ENCODE measurements at regions not wholly inside any gene's neighbourhood (a gene's known extent, or its start where the extent isn't known, plus 50 kb on each side); places are given as distances from the start of the nearest gene placed in this dataset.

GRCh38 chr22:47739291-47740015, 977.0 kb downstream of the TBC1D22A start (continued):
- TF ChIP-seq ZNF331 (CRISPR knock-in tag; IDR thresholded peaks at IDR 0.05; ENCODE audit: low read depth): no peak
- no peak for TF ChIP-seq EZH2phosphoT487 (IDR thresholded peaks at IDR 0.05; ENCODE audit: unreplicated experiment)
- no peak for TF ChIP-seq REST (IDR thresholded peaks at IDR 0.05; ENCODE audit: unreplicated experiment)

- Histone ChIP-seq H3F3A (replicated peaks; ENCODE audit: low read depth) (no peaks in the 10 kb centered on the region), H3K4me2 (no peak overlapping the region), H4K20me1 (replicated peaks; ENCODE audit: insufficient read depth) (no peaks in the 10 kb centered on the region), H2AFZ (no peak overlapping the region), H3K27me3 (ENCODE audit: insufficient read depth) (no peaks in the 10 kb centered on the region), H3K27ac (ENCODE audit: low read depth) (no peak overlapping the region), H3K4me1 (ENCODE audit: insufficient read depth) (no peaks in the 10 kb centered on the region), H3K79me2 (replicated peaks; ENCODE audit: insufficient read depth) (no peaks in the 10 kb centered on the region), H3K9me2 (ENCODE audit: insufficient read depth) (no peaks in the 10 kb centered on the region), H3K4me3 (no peak overlapping the region), H3K36me3 (ENCODE audit: insufficient read depth) (no peaks in the 10 kb centered on the region; the same call in 1 of the 2 replicates)
- Mint-ChIP-seq H3K4me1 (peaks cover 14% of the 10 kb centered on the region), H3K9me3 (no peaks in the 10 kb centered on the region), H3K4me3 (no peak overlapping the region), H3K36me3 (ENCODE audit: low read depth) (no peaks in the 10 kb centered on the region), H3K27me3 (ENCODE audit: insufficient read depth, low read depth, poor library complexity) (peaks cover 4% of the 10 kb centered on the region), H3K27ac (no peak overlapping the region)
- no peak for DNase-seq (ENCODE audit: low spot score)
- no peak; the same call in 2 of the 3 replicates for ATAC-seq
- TF ChIP-seq CTCF (conservative IDR thresholded peaks at IDR 0.05; ENCODE audit: low read depth in 2 of 2): no peak
- TF ChIP-seq POLR2AphosphoS5 (IDR thresholded peaks at IDR 0.05; ENCODE audit: low read depth): no peak
- TF ChIP-seq STAT1 (IDR thresholded peaks at IDR 0.05; ENCODE audit: unreplicated experiment): no peak
- TF ChIP-seq REST (IDR thresholded peaks at IDR 0.05; ENCODE audit: unreplicated experiment): no peak
- no peak for TF ChIP-seq EZH2phosphoT487 (IDR thresholded peaks at IDR 0.05; ENCODE audit: unreplicated experiment)
- TF ChIP-seq ETS1 (IDR thresholded peaks at IDR 0.05): no peak
- no peak for TF ChIP-seq ZNF331 (CRISPR knock-in tag; IDR thresholded peaks at IDR 0.05; ENCODE audit: low read depth)
- TF ChIP-seq NANOG (IDR thresholded peaks at IDR 0.05; ENCODE audit: borderline replicate concordance): no peak
- no peak for TF ChIP-seq ZNF114 (CRISPR knock-in tag; IDR thresholded peaks at IDR 0.05)
- no peak for TF ChIP-seq JUNB (IDR thresholded peaks at IDR 0.05; ENCODE audit: unreplicated experiment)
- no peak for TF ChIP-seq EZH2 (IDR thresholded peaks at IDR 0.05; ENCODE audit: low read depth, unreplicated experiment)
These were observed 976.1 kb downstream of the TBC1D22A start for GRCh38 chr22:47738472-47739013.

Measured in GM23338 (cell line).